HCT116 (cell line): ENCODE measurements at regions not wholly inside any gene's neighbourhood (a gene's known extent, or its start where the extent isn't known, plus 50 kb on each side); places are given as distances from the start of the nearest gene placed in this dataset.

Experiments
- ATF3 ChIP-seq: IDR thresholded peaks from 2 replicates; pipeline ENCODE4 v1.6.1; 2012
- EGR1 ChIP-seq: IDR thresholded peaks from 2 replicates; pipeline ENCODE4 v1.6.1; 2012; ENCODE audit warnings: low read depth
- EZH2 ChIP-seq: fragments of 200-600 bp; sonication (generic); IDR thresholded peaks from 2 replicates; pipeline ENCODE4 v1.6.1; 2017; ENCODE audit warnings: antibody characterized with exemption, mixed run types
- JUND ChIP-seq: IDR thresholded peaks from 2 replicates; pipeline ENCODE4 v1.6.1; 2012
- POLR2A ChIP-seq: IDR thresholded peaks from 2 replicates; pipeline ENCODE4 v1.7.0; 2011; ENCODE audit warnings: borderline replicate concordance; ENCODE audit not compliant: insufficient read depth, insufficient read length; ENCODE audit errors: extremely low read depth
- POLR2AphosphoS5 ChIP-seq: IDR thresholded peaks from 2 replicates; pipeline ENCODE4 v1.6.1; 2011; ENCODE audit warnings: mild to moderate bottlenecking, low read depth, low read length, moderate library complexity
- SRF ChIP-seq: IDR thresholded peaks from 2 replicates; pipeline ENCODE4 v1.6.1; 2012; ENCODE audit warnings: low read depth
- TF ChIP-seq, protein P1 (sequence below), 3 experiments: fragments of 200-600 bp in 1 of 3; sonication (generic) in 1 of 3; IDR thresholded peaks in 2 of 3; conservative IDR thresholded peaks in 1 of 3; 2 replicates each; pipeline ENCODE4 v1.5.1; 2012 to 2017; ENCODE audit warnings: low read depth in 2 of 3, low read length in 2 of 3, antibody characterized with exemption in 1 of 3, borderline replicate concordance in 1 of 3, control low read depth in 1 of 3, mild to moderate bottlenecking in 1 of 3, mixed read lengths in 1 of 3, mixed run types in 1 of 3, moderate library complexity in 1 of 3; ENCODE audit not compliant: insufficient read depth in 1 of 3
- TF ChIP-seq, protein P2 (sequence below): IDR thresholded peaks from 2 replicates; pipeline ENCODE4 v1.6.1; 2012; ENCODE audit warnings: low read depth

GRCh38 chr11:92018332-92018731 is 206.3 kb upstream of the FAT3 start:
- TF ChIP-seq, protein P1, sequence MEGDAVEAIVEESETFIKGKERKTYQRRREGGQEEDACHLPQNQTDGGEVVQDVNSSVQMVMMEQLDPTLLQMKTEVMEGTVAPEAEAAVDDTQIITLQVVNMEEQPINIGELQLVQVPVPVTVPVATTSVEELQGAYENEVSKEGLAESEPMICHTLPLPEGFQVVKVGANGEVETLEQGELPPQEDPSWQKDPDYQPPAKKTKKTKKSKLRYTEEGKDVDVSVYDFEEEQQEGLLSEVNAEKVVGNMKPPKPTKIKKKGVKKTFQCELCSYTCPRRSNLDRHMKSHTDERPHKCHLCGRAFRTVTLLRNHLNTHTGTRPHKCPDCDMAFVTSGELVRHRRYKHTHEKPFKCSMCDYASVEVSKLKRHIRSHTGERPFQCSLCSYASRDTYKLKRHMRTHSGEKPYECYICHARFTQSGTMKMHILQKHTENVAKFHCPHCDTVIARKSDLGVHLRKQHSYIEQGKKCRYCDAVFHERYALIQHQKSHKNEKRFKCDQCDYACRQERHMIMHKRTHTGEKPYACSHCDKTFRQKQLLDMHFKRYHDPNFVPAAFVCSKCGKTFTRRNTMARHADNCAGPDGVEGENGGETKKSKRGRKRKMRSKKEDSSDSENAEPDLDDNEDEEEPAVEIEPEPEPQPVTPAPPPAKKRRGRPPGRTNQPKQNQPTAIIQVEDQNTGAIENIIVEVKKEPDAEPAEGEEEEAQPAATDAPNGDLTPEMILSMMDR (IDR thresholded peaks at IDR 0.05 in 2 of 3, conservative IDR thresholded peaks at IDR 0.05 in 1 of 3; ENCODE audit: borderline replicate concordance in 1 of 3, insufficient read depth in 1 of 3, low read depth in 2 of 3, low read length in 2 of 3) = no peak
- TF ChIP-seq SRF = no peak
- no peak for TF ChIP-seq EGR1
- no peak for TF ChIP-seq EZH2
- TF ChIP-seq, protein P2, sequence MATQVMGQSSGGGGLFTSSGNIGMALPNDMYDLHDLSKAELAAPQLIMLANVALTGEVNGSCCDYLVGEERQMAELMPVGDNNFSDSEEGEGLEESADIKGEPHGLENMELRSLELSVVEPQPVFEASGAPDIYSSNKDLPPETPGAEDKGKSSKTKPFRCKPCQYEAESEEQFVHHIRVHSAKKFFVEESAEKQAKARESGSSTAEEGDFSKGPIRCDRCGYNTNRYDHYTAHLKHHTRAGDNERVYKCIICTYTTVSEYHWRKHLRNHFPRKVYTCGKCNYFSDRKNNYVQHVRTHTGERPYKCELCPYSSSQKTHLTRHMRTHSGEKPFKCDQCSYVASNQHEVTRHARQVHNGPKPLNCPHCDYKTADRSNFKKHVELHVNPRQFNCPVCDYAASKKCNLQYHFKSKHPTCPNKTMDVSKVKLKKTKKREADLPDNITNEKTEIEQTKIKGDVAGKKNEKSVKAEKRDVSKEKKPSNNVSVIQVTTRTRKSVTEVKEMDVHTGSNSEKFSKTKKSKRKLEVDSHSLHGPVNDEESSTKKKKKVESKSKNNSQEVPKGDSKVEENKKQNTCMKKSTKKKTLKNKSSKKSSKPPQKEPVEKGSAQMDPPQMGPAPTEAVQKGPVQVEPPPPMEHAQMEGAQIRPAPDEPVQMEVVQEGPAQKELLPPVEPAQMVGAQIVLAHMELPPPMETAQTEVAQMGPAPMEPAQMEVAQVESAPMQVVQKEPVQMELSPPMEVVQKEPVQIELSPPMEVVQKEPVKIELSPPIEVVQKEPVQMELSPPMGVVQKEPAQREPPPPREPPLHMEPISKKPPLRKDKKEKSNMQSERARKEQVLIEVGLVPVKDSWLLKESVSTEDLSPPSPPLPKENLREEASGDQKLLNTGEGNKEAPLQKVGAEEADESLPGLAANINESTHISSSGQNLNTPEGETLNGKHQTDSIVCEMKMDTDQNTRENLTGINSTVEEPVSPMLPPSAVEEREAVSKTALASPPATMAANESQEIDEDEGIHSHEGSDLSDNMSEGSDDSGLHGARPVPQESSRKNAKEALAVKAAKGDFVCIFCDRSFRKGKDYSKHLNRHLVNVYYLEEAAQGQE = no peak
- no peak for TF ChIP-seq ATF3
- no peak for TF ChIP-seq POLR2AphosphoS5
- no peak for TF ChIP-seq JUND
- no peak for TF ChIP-seq POLR2A
